ENCODE measurements at regions not wholly inside any gene's neighbourhood (a gene's known extent, or its start where the extent isn't known, plus 50 kb on each side); places are given as distances from the start of the nearest gene placed in this dataset.

- H3K9me2 ChIP-seq (ENCODE audit: insufficient read depth) = no peaks in the 10 kb centered on the region
- peak overlapping the region; percentile 90 for H3K27ac ChIP-seq (ENCODE audit: low read depth)
- TF ChIP-seq STAT1 (IDR thresholded peaks at IDR 0.05; ENCODE audit: unreplicated experiment) = no peak
- no peak for TF ChIP-seq POLR2AphosphoS5 (IDR thresholded peaks at IDR 0.05; ENCODE audit: low read depth)
- TF ChIP-seq, protein P1, sequence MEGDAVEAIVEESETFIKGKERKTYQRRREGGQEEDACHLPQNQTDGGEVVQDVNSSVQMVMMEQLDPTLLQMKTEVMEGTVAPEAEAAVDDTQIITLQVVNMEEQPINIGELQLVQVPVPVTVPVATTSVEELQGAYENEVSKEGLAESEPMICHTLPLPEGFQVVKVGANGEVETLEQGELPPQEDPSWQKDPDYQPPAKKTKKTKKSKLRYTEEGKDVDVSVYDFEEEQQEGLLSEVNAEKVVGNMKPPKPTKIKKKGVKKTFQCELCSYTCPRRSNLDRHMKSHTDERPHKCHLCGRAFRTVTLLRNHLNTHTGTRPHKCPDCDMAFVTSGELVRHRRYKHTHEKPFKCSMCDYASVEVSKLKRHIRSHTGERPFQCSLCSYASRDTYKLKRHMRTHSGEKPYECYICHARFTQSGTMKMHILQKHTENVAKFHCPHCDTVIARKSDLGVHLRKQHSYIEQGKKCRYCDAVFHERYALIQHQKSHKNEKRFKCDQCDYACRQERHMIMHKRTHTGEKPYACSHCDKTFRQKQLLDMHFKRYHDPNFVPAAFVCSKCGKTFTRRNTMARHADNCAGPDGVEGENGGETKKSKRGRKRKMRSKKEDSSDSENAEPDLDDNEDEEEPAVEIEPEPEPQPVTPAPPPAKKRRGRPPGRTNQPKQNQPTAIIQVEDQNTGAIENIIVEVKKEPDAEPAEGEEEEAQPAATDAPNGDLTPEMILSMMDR (conservative IDR thresholded peaks at IDR 0.05; ENCODE audit: low read depth in 2 of 2) = no peak
- no peak for TF ChIP-seq ZNF114 (CRISPR knock-in tag; IDR thresholded peaks at IDR 0.05)
- no peak for TF ChIP-seq JUNB (IDR thresholded peaks at IDR 0.05; ENCODE audit: unreplicated experiment)
- TF ChIP-seq EZH2phosphoT487 (IDR thresholded peaks at IDR 0.05; ENCODE audit: unreplicated experiment) = no peak
- no peak for TF ChIP-seq ZNF331 (CRISPR knock-in tag; IDR thresholded peaks at IDR 0.05; ENCODE audit: low read depth)
- no peak for TF ChIP-seq NANOG (IDR thresholded peaks at IDR 0.05; ENCODE audit: borderline replicate concordance)
- no peak for TF ChIP-seq ETS1 (IDR thresholded peaks at IDR 0.05)
- TF ChIP-seq EZH2 (IDR thresholded peaks at IDR 0.05; ENCODE audit: low read depth, unreplicated experiment) = no peak
- TF ChIP-seq REST (IDR thresholded peaks at IDR 0.05; ENCODE audit: unreplicated experiment) = no peak
- no peaks in the 10 kb centered on the region for H4K20me1 ChIP-seq (replicated peaks; ENCODE audit: insufficient read depth)
- Mint-ChIP-seq H3K27ac (peak overlapping the region; percentile 90), H3K27me3 (ENCODE audit: insufficient read depth, low read depth, poor library complexity) (no peaks in the 10 kb centered on the region), H3K4me1 (peaks cover 54% of the 10 kb centered on the region), H3K9me3 (peaks cover 28% of the 10 kb centered on the region), H3K36me3 (ENCODE audit: low read depth) (peaks cover 45% of the 10 kb centered on the region), H3K4me3 (peak overlapping the region; percentile 8; the same call in 1 of the 3 replicates)
- no peaks in the 10 kb centered on the region for H3K79me2 ChIP-seq (replicated peaks; ENCODE audit: insufficient read depth)
- DNase-seq (ENCODE audit: low spot score) (peak; percentile 41), ATAC-seq (peak; percentile 23)
- peak overlapping the region; percentile 40 for H3K4me2 ChIP-seq
- H3F3A ChIP-seq (replicated peaks; ENCODE audit: low read depth) = no peaks in the 10 kb centered on the region
- H3K27me3 ChIP-seq (ENCODE audit: insufficient read depth) = no peaks in the 10 kb centered on the region
- H3K4me3 ChIP-seq = peak overlapping the region; percentile 9; the same call in 1 of the 2 replicates
- peaks cover 32% of the 10 kb centered on the region for H3K4me1 ChIP-seq (ENCODE audit: insufficient read depth)
- no peaks in the 10 kb centered on the region for H3K36me3 ChIP-seq (ENCODE audit: insufficient read depth)
- no peak overlapping the region for H2AFZ ChIP-seq
These were observed 426.1 kb upstream of the CTNND2 start for GRCh38 chr5:12330381-12330780.

Data from GM23338 (cell line).